Neuronal stem cell (in vitro differentiated cells): ENCODE measurements at regions not wholly inside any gene's neighbourhood (a gene's known extent, or its start where the extent isn't known, plus 50 kb on each side); places are given as distances from the start of the nearest gene placed in this dataset.
A peak's percentile ranks its signal among the peaks of the same experiment; 100 is the strongest.

ENCODE experiments used
- DNase-seq: peaks from one replicate; pipeline ENCODE4 v3.0.0-alpha.2; 2013; ENCODE audit warnings: low spot score
- H2AFZ ChIP-seq: one replicate; pipeline ENCODE4 v1.6.1; 2013; ENCODE audit warnings: mild to moderate bottlenecking, low read length, inconsistent platforms
- H2AK5ac ChIP-seq: 2 replicates; pipeline ENCODE4 v1.6.1; 2013; ENCODE audit warnings: low read depth, mild to moderate bottlenecking, inconsistent platforms, low read length, moderate library complexity, mixed read lengths
- H2BK120ac ChIP-seq: 2 replicates; pipeline ENCODE4 v1.6.1; 2013; ENCODE audit warnings: low read depth, mild to moderate bottlenecking, inconsistent platforms, low read length, moderate library complexity, mixed read lengths
- H2BK12ac ChIP-seq: one replicate; pipeline ENCODE4 v1.6.1; 2013; ENCODE audit warnings: low read length, inconsistent platforms
- H2BK15ac ChIP-seq: 2 replicates; pipeline ENCODE4 v1.6.1; 2013; ENCODE audit warnings: mild to moderate bottlenecking, low read length, inconsistent platforms, mixed read lengths
- H2BK5ac ChIP-seq: one replicate; pipeline ENCODE4 v1.6.1; 2013; ENCODE audit warnings: inconsistent platforms, mild to moderate bottlenecking, low read length, moderate library complexity
- H3K14ac ChIP-seq: one replicate; pipeline ENCODE4 v1.6.1; 2013; ENCODE audit warnings: low read length, inconsistent platforms
- H3K18ac ChIP-seq: 2 replicates; pipeline ENCODE4 v1.6.1; 2013; ENCODE audit warnings: low read length, inconsistent platforms
- H3K23ac ChIP-seq: 2 replicates; pipeline ENCODE4 v1.6.1; 2013; ENCODE audit warnings: low read depth, mild to moderate bottlenecking, mixed read lengths, low read length, inconsistent platforms; ENCODE audit not compliant: poor library complexity
- H3K27ac ChIP-seq: replicated peaks from 3 replicates; pipeline ENCODE4 v1.5.1; 2013; ENCODE audit warnings: low read length, inconsistent platforms
- H3K27me3 ChIP-seq, 3 experiments: 2 replicates each; pipeline ENCODE4 v1.6.1; 2013; ENCODE audit warnings: low read length in 3 of 3, mild to moderate bottlenecking in 2 of 3, inconsistent platforms in 1 of 3, low read depth in 1 of 3, mixed read lengths in 1 of 3, moderate library complexity in 1 of 3; ENCODE audit not compliant: control insufficient read depth in 3 of 3, insufficient read depth in 3 of 3
- H3K36me3 ChIP-seq, 2 donors: replicated peaks in 1 of 2; 2 replicates each; pipeline ENCODE4 v1.6.1; 2013; ENCODE audit warnings: low read length in 2 of 2; ENCODE audit not compliant: control insufficient read depth in 2 of 2, insufficient read depth in 2 of 2
- H3K4ac ChIP-seq: 2 replicates; pipeline ENCODE4 v1.6.1; 2013; ENCODE audit warnings: inconsistent platforms, mild to moderate bottlenecking, low read length, moderate library complexity
- H3K4me1 ChIP-seq, 2 donors: 1 replicate in 1 of 2; 2 replicates in 1 of 2; pipeline ENCODE4 v1.6.1; 2013; ENCODE audit warnings: low read length in 2 of 2, low read depth in 1 of 2; ENCODE audit not compliant: control insufficient read depth in 2 of 2, insufficient read depth in 1 of 2
- H3K4me2 ChIP-seq: one replicate; pipeline ENCODE4 v1.6.1; 2013; ENCODE audit warnings: mild to moderate bottlenecking, low read length, inconsistent platforms; ENCODE audit not compliant: insufficient read depth, poor library complexity, severe bottlenecking
- H3K4me3 ChIP-seq, 2 donors: 2 replicates each; pipeline ENCODE4 v1.5.1; 2013; ENCODE audit warnings: low read length in 2 of 2, mild to moderate bottlenecking in 2 of 2, inconsistent platforms in 1 of 2, moderate library complexity in 1 of 2
- H3K79me1 ChIP-seq: one replicate; pipeline ENCODE4 v1.6.1; 2013; ENCODE audit warnings: low read depth, mild to moderate bottlenecking, inconsistent platforms, low read length, moderate library complexity
- H3K9ac ChIP-seq: one replicate; pipeline ENCODE4 v1.6.1; 2013; ENCODE audit warnings: mild to moderate bottlenecking, low read depth, low read length, inconsistent platforms; ENCODE audit not compliant: poor library complexity
- H3K9me3 ChIP-seq, 2 donors: replicated peaks in 1 of 2; 2 replicates each; pipeline versions ENCODE3 to v1.6.1; 2013; ENCODE audit warnings: low read length in 2 of 2, mild to moderate bottlenecking in 2 of 2, inconsistent platforms in 1 of 2, low read depth in 1 of 2, mixed read lengths in 1 of 2, moderate library complexity in 1 of 2; ENCODE audit not compliant: control insufficient read depth in 2 of 2, insufficient read depth in 1 of 2
- H4K8ac ChIP-seq: one replicate; pipeline ENCODE4 v1.6.1; 2013; ENCODE audit warnings: low read depth, mild to moderate bottlenecking, inconsistent platforms, low read length, moderate library complexity
- H4K91ac ChIP-seq: one replicate; pipeline ENCODE4 v1.6.1; 2013; ENCODE audit warnings: low read length, low read depth, mild to moderate bottlenecking, inconsistent platforms; ENCODE audit not compliant: poor library complexity
- WGBS, 2 donors: extraction: QIAGEN DNeasy Blood & Tissue Kit; methylation state at CpG; one replicate each; pipeline ENCODE4 v1.1.7; 2013; ENCODE audit warnings: missing lambda C conversion rate in 2 of 2, mixed read lengths in 1 of 2; ENCODE audit not compliant: insufficient read length in 2 of 2, insufficient replicate concordance in 1 of 2; ENCODE audit errors: extremely low coverage in 2 of 2; 5-methylcytosine and 5-hydroxymethylcytosine counted together

- no peak overlapping the region for H2BK15ac ChIP-seq
- H3K27ac ChIP-seq: no peak overlapping the region
- no peak overlapping the region for H2AFZ ChIP-seq
- H2BK5ac ChIP-seq: no peak overlapping the region
- H2AK5ac ChIP-seq: no peak overlapping the region
- H3K14ac ChIP-seq: no peak overlapping the region
- H3K36me3 ChIP-seq: no peaks in the 10 kb centered on the region
- no peak overlapping the region for H2BK12ac ChIP-seq
- H4K91ac ChIP-seq: no peak overlapping the region
- no peak overlapping the region for H3K23ac ChIP-seq
- H3K4ac ChIP-seq: no peak overlapping the region
- peaks cover 5 to 8% of the 10 kb centered on the region in 2 donors for H3K4me1 ChIP-seq
- no peak overlapping the region for H3K4me2 ChIP-seq
- H3K9me3 ChIP-seq: no peaks in the 10 kb centered on the region
- no CpG with 5 or more reads among the region's 6 CpGs for WGBS, 2 donors
- H3K27me3 ChIP-seq: no peaks in the 10 kb centered on the region
- H3K4me3 ChIP-seq: no peak overlapping the region
- no peaks in the 10 kb centered on the region for H3K79me1 ChIP-seq
- H3K18ac ChIP-seq: no peak overlapping the region
- no peak overlapping the region for H3K9ac ChIP-seq
- no peak overlapping the region for H4K8ac ChIP-seq
- no peak for DNase-seq
- no peak overlapping the region for H2BK120ac ChIP-seq
Measured at GRCh38 chr4:23579166-23579565, 310.7 kb downstream of the PPARGC1A start.

DNA sequence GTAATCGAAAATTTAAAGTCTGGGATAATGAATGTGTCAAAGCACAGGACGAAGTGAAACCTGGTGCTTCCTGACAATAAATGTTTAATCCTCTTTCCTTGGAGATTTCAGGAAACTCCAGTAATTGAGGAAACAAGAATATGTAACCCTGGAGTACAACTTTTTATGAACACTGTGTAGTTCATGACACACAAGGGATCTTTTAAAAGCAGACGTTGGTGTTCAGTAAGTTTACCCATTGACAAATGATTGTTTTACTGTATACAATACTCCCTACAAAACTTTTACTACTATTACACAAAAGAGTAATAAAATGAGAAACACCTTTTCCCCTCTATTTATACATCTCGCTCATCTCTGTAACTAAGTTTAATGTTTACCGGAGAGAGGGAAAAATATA is 312.4 kb downstream of the PPARGC1A start:
- Histone ChIP-seq H3K4me2 (no peak overlapping the region), H2BK5ac (no peak overlapping the region), H4K8ac (no peak overlapping the region), H3K23ac (no peak overlapping the region), H3K9ac (no peak overlapping the region), H3K18ac (no peak overlapping the region), H2AFZ (no peak overlapping the region), H3K27ac (no peak overlapping the region), H2AK5ac (no peak overlapping the region), H3K4ac (no peak overlapping the region), H2BK12ac (no peak overlapping the region), H3K36me3 (no peaks in the 10 kb centered on the region), H3K27me3 (no peaks in the 10 kb centered on the region), H3K79me1 (no peaks in the 10 kb centered on the region), H4K91ac (no peak overlapping the region), H2BK15ac (no peak overlapping the region), H2BK120ac (no peak overlapping the region), H3K4me1 (peaks cover 1 to 2% of the 10 kb centered on the region in 2 donors), H3K9me3 (peaks cover 0 to 4% of the 10 kb centered on the region in 2 donors), H3K14ac (no peak overlapping the region), H3K4me3 (no peak overlapping the region)
- WGBS, 2 donors: 89% methylated on average over 1 of the region's 5 CpGs; no CpG with 5 or more reads in 1 of the 2 donors
- no peak for DNase-seq

DNA sequence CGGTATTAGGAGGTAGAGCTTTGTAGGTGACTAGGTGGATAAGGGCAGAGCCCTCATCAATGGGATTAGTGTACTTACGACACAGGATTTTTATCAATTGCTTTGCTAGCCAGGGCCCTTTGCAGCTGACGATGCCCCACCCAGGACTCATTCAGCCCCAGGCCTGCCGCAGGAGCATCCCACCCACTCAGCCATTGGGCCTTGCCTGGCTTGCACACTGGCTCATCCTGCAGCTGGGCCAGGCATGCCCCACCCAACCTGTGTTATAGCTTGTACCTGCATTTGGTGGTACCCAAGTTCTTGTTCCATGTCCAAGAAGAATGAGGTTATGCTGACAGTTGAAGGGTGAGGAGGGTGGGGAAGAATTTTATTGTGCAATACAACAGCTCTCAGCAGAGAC is 317.5 kb downstream of the PPARGC1A start:
- H3K4me1 ChIP-seq: no peaks in the 10 kb centered on the region
- no peak overlapping the region for H3K9ac ChIP-seq
- no peaks in the 10 kb centered on the region for H3K27me3 ChIP-seq
- H3K9me3 ChIP-seq: peaks cover 0 to 4% of the 10 kb centered on the region in 2 donors
- H3K18ac ChIP-seq: no peak overlapping the region
- H2BK5ac ChIP-seq: no peak overlapping the region
- H4K91ac ChIP-seq: no peak overlapping the region
- H2AFZ ChIP-seq: no peak overlapping the region
- no peak overlapping the region for H3K4me3 ChIP-seq
- DNase-seq: no peak
- H3K79me1 ChIP-seq: no peaks in the 10 kb centered on the region
- H3K23ac ChIP-seq: peak overlapping the region; percentile 34
- WGBS, 2 donors: no CpG with 5 or more reads among the region's 4 CpGs
- no peaks in the 10 kb centered on the region for H3K36me3 ChIP-seq
- no peak overlapping the region for H2BK12ac ChIP-seq
- no peak overlapping the region for H4K8ac ChIP-seq
- no peak overlapping the region for H3K4me2 ChIP-seq
- H3K27ac ChIP-seq: no peak overlapping the region
- H3K4ac ChIP-seq: no peak overlapping the region
- H2AK5ac ChIP-seq: no peak overlapping the region
- H3K14ac ChIP-seq: no peak overlapping the region
- no peak overlapping the region for H2BK15ac ChIP-seq
- no peak overlapping the region for H2BK120ac ChIP-seq

- Histone ChIP-seq H2BK5ac (no peak overlapping the region), H4K91ac (no peak overlapping the region), H2AFZ (no peak overlapping the region), H3K79me1 (no peaks in the 10 kb centered on the region), H4K8ac (no peak overlapping the region), H3K9ac (no peak overlapping the region), H3K9me3 (no peaks in the 10 kb centered on the region), H2BK120ac (no peak overlapping the region), H3K4me3 (no peak overlapping the region), H3K27ac (no peak overlapping the region), H3K36me3 (no peaks in the 10 kb centered on the region), H3K23ac (no peak overlapping the region), H3K14ac (no peak overlapping the region), H2BK12ac (no peak overlapping the region), H2AK5ac (no peak overlapping the region), H3K4ac (no peak overlapping the region), H3K27me3 (no peaks in the 10 kb centered on the region), H3K4me1 (no peaks in the 10 kb centered on the region), H3K4me2 (no peak overlapping the region), H2BK15ac (no peak overlapping the region), H3K18ac (no peak overlapping the region)
- DNase-seq: no peak
Measured at GRCh38 chr4:23567338-23567737, 322.5 kb downstream of the PPARGC1A start.
